EH (cell line): ENCODE measurements at regions not wholly inside any gene's neighbourhood (a gene's known extent, or its start where the extent isn't known, plus 50 kb on each side); places are given as distances from the start of the nearest gene placed in this dataset.
A peak's percentile ranks its signal among the peaks of the same experiment; 100 is the strongest.

Source experiments
- DNase-seq: peaks from one replicate; pipeline ENCODE4 v3.0.0-alpha.2; 2015; ENCODE audit warnings: low read depth

- no peak for DNase-seq
Measured at GRCh38 chr3:148307443-148307843, 390.3 kb upstream of the AGTR1 start.

DNA sequence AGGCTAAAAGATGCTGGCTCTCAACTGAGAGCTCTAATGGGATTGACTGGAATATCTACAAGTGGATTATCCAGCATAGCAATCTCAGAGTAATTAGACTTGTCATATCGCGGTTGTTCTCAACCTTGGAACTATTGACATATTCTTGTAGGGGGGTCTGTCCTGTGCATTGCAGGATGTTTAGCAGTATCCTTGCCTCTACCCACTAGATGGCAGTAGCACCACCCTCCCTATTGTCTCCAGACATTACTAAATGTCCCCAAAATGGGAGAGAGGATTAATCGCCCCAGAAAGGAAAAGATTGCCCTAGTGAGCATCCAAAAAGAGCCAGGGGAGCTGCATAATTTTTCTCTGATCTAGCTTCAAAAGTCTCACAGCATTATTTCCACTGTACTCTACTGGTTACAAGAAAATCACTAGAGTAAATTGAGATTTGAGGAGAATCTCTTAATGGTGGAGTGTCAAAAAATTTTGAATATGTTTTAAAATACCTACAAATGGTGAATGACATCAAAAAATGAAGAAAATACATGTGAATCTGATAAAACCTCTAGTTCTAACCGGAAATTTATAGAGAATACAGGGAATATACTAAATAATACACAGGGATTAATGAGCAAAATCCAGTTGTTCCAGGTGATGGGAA lies 388.2 kb upstream of the AGTR1 start:
- peak; percentile 63 for DNase-seq

- DNase-seq, result peak; percentile 13
Measured at GRCh38 chr3:148315756-148316155, 381.9 kb upstream of the AGTR1 start.

DNA sequence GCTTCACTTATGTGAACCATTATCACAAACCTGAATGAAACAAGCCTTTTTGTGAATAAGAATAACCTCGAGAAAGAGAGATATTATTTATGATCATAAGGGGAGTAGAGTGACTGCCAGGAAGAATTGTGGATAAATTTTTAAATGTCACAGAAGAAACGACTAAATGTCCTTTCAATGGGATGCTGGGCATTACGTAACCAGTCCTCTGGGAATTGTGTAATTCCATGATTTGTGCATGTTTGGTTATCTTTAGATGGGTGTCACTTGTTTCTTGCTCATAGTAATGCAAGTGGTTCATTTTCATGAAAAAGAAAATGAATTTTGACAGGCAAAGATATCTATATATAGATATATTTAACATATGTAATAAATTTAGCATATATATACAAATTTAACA lies 379.5 kb upstream of the AGTR1 start:
- DNase-seq, result no peak

- peak; percentile 83 for DNase-seq
Measured at GRCh38 chr3:148319161-148319915, 378.4 kb upstream of the AGTR1 start.

GRCh38 chr3:148319960-148320359 lies 377.7 kb upstream of the AGTR1 start:
- DNase-seq, result no peak

DNA sequence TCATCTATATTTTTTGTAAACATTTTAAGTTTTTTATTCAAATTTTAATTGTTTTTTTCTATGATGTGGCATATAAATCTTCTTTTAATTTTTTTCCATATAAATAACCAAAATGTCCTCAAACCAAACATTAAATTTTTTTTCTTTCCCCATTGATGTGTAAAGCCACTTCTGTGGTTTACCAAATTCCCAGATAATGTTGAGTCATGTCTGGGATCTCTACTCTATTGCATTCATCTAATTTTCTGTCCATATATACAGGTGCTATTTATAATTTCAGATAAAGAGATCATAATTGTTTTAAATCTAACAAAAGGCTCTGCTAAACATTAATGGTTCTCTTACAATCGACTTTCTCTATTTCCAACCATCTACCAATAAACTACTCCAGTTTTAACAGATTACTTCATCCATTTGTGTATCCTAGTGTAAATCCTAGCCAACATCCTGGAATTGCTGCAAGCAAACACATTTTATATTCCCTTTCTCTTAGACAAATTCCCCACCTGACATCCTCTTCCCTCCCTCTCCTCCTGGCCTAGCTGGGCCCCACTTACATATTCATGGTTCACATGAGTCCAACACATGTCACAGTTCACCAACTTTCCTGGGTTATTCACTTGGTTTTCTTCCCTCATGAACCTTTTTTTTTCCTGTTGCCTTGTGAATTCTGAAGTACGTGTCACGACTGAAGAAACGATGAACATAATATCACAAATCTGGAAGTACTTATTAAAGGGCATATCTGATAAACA lies 368.0 kb upstream of the AGTR1 start:
- peak; percentile 35 for DNase-seq

DNA sequence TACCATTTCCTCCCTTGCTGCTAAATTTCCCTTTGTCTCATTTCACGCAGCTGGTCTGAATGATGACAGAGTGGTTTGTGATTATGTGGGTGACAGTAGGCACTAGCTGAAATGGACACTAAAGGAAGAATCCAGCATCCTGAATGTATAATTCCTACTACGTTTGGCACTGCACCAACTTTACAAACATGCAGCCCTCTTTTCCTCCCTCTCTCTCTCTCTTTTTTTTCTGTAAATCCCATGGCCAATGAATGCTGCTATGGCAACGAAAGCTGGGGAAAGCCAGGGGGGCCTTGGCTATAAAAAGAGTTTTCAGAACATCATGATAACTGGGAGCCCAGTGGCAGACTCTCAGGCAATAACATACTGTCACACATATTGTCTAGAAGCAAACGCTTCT lies 367.2 kb upstream of the AGTR1 start:
- no peak for DNase-seq

GRCh38 chr3:148331081-148331846 lies 366.4 kb upstream of the AGTR1 start:
- DNase-seq, result no peak

GRCh38 chr3:148332509-148332908 lies 365.2 kb upstream of the AGTR1 start:
- no peak for DNase-seq

DNA sequence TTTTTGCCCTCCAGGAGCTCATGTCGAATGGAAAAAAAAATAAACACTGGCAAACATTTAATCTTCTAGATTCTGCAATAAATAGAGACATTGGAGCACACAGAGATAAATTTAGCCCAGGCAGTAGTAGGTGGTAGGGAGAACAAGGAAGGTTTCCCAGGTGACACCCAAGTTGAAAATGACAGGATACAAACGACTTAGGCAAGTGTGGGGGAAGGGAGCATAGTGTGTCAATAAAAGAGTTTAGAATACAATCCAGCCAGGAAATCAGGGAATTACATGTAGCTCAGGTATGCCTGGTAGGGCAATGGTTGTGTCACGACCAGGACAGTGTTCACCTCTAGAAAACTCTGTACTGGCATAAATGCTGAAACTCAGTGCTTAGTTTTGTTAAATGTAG lies 364.6 kb upstream of the AGTR1 start:
- no peak for DNase-seq

GRCh38 chr3:148335612-148336011 lies 362.1 kb upstream of the AGTR1 start:
- no peak for DNase-seq

GRCh38 chr3:148343416-148343815 lies 354.3 kb upstream of the AGTR1 start:
- no peak for DNase-seq

GRCh38 chr3:148344521-148344920 lies 353.2 kb upstream of the AGTR1 start:
- no peak for DNase-seq

DNA sequence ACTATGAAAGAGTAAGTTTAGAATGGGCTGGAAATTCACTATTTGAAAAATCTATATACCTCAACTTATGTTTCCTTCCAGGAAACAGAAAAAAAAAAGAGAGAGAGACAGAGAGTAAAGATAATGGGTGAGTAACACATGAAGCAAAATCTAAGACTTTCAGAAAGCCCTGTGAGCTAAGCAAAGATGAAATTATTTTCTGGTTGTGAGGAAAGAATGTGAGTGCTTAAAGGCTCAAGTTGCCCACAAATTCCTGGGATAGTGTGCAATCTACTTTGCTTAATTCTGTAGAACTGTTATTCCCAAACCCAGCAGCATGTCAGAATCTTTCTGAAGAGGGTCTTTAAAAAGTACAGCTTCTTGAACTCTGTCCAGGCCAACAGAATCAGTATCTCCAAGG lies 337.7 kb upstream of the AGTR1 start:
- peak; percentile 50 for DNase-seq

- peak; percentile 31 for DNase-seq
Measured at GRCh38 chr3:148366743-148367410, 330.8 kb upstream of the AGTR1 start.

DNA sequence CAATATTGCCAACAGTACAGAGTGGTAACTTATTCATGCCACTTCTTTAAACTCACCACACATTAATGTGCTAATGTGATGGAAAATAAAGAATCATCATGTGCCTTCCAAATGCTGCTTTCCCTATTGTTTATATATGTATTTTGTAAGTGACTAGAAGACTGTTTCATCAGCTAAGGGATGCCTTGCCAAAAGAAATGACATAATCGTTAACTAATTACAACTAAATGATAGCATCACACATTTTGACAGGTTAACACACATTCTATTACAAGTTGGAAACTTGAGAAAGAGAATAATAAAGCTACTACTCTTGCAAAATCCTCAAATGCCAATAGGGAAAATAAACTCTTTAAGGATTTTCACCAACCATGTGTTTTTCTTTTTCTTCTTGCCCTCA lies 329.9 kb upstream of the AGTR1 start:
- DNase-seq, result no peak

- no peak for DNase-seq
Measured at GRCh38 chr3:148369381-148369780, 328.3 kb upstream of the AGTR1 start.

GRCh38 chr3:148372206-148372875 lies 325.4 kb upstream of the AGTR1 start:
- no peak for DNase-seq

GRCh38 chr3:148373961-148374360 lies 323.7 kb upstream of the AGTR1 start:
- no peak for DNase-seq

DNA sequence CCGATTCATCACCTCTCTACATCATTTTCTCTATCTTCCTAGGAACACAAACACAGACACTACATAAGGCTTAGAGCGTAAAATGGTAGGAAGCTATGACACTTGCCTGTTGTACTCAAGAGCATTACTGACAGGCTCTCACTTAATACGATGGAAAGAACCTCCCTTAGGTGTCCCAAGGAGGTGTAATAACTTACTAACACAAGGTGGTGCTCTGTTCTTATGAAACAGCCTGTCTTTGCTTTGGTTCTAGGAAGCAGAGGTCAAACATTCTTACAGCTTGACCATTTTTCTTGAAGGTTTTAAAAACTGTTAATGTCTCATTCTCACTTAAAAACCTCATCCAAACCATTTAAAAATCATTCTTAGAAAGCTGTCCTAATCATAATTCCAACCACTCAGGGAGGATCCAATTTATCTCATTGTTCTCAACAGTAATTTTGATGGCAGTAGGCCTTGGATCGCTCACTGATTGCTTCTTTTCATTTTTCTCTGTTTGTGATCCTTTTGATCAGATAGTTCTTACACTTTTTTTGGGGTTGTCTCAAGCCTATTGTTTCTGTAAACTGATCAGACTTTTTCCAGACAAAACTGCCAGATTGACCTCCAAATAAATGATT lies 317.8 kb upstream of the AGTR1 start:
- peak; percentile 65 for DNase-seq
